DMS79 treated with DMSO at 0.1 percent for 48 hours (cell line): ENCODE measurements at regions not wholly inside any gene's neighbourhood (a gene's known extent, or its start where the extent isn't known, plus 50 kb on each side); places are given as distances from the start of the nearest gene placed in this dataset.
"Not testable (repeated sequence)": the region's sequence is repeated elsewhere in the genome, so short reads cannot be mapped to it uniquely, and the experiment has no call there.

Experiments
- DNase-seq: peaks from one replicate; lab custom pipeline; 2025; lab: John Stamatoyannopoulos, UW

DNA sequence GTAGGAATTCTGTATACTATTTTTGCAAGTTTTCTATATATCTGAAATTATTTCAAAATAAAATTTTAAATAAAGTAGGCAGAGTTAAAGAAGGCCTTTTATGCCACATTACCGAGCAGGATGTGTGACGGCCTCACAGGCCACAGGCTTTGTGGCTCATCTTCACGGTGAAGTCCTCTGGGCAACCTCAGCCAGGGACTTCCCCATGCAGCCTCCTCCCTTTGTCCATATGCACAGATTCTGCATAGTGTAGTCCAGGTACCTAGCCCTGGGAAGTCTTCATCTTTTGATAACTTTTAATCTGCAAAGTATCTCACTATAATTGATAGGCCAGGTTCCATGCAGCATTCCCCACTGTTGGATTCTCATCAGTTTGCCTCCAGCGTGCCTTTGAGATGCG, 62.8 kb downstream of the ARHGAP11B start:
- not testable (repeated sequence) for DNase-seq

DNA sequence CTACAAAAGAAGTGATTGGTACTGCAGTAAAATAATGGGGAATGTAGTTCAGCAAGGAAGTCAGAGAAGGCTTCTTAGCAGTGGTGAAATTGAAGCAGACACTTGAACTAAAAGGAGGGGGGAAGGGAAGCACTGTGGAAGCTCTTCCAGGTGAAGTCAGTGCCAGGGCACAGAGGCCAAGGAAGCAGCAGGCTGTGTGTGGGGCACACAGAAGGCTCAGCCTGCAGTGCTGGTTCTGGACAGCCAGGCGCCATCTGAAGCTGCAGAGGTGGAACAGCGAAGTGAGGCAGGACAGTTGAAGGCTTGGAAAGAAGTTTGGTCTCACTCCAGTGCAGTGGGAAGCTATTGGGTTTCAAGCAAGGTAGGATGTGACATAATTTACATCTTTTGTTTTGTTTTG, 64.2 kb downstream of the ARHGAP11B start:
- not testable (repeated sequence) for DNase-seq

DNA sequence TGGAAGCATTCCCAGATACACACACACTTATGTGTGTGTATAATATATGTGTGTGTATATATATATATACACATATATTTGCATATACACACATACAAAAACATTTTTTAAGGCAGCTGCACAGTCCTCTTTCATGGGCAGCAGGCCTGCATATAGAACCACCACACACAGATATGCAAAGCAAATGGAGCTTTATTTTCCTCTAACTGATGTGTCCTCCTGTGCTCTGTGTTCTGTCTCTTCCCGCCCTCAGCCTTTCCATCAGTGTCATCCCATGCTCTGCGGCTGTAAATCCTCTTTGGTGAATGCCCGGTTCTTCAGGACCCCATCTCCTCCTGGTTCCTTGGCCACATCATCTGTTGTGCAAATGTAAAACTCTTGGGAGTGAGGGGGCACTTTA, 69.9 kb downstream of the ARHGAP11B start:
- DNase-seq = not testable (repeated sequence)

DNA sequence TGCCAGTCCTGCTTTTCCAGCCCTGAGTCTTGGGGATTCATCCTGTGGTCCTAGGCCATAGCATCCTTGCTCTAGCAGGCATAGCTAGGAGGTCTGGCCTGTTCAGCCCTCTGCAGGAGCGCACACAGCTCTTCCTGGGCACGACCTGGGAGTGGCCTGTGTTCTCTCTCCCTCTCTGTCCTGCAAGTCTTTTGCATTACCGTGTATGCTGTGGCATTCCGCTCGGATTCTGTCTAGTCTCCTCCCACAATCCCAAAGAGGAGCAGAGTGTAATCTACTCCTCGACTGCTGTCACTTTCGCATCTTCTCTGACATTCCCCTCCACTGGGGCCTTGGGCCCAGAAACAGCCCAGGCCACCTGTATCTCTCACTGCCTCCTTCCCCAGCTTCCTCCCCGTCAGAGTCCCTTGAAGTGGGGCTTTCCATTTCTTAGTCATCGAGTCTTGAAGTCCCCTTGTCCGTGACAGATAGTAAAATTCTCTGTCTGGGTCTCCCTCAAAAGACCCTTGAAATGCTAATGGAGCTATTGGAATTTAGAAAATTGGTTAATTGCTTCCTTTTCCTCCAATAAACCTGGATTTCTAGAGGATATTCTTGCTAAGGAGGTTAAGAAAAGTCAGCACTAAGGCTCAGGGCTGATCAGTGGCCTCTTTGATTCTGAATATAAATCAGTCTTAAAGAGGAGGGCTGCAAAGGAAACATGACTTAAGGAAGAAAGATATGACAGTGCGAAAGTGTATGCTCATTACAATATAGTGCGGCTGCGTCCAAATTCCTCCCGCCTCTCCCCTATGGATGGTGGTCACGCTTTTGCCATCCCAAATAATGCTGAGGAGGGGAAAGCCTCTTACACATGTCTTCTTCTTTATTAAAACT, 70.7 kb downstream of the ARHGAP11B start:
- not testable (repeated sequence) for DNase-seq

DNA sequence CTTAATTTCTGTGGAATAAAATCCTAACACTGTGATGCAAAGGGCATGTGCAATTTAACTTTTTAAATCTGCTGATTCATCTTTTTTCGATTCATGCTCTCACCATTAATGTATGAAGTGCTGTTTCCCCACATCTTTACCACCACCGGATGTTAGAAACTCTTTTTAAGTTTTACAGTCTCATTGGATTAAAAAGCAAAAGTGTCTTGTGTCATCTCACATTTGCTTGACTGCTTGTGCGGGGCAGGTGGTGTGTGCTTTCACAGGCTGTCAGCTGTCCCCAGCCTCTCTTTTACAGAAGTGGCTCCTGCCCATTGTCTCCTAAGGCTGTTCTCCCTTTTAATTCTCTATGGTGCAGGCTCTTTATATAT, 71.4 kb downstream of the ARHGAP11B start:
- not testable (repeated sequence) for DNase-seq

DNA sequence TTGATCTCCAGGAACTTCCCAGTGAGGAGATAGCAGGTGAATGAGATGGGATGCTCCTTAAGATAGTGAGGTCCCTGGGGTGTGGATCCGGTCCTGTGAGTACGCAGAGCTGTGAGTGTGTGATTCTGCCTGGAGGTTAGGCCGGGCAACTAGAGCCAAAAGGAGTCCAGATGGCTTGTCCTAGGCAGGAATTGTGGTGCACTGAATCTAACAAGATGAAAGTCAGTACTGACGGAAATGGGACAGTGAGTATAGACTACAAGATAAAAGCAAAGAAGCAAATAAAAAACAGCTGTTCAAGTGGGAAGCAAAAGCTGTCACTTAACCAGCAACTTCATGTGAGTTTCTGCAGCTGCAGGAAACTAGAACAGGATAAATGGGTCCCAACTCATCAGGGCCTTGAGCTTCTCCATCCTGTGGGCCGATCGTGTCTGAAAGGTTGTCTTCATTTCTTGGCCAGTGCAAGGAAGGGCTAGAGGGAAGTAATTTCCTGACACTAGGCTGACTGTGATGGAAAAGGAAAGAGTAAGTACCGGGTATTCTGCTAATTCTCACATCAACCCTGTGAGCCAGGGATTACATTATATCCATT, 74.2 kb downstream of the ARHGAP11B start:
- not testable (repeated sequence) for DNase-seq

DNA sequence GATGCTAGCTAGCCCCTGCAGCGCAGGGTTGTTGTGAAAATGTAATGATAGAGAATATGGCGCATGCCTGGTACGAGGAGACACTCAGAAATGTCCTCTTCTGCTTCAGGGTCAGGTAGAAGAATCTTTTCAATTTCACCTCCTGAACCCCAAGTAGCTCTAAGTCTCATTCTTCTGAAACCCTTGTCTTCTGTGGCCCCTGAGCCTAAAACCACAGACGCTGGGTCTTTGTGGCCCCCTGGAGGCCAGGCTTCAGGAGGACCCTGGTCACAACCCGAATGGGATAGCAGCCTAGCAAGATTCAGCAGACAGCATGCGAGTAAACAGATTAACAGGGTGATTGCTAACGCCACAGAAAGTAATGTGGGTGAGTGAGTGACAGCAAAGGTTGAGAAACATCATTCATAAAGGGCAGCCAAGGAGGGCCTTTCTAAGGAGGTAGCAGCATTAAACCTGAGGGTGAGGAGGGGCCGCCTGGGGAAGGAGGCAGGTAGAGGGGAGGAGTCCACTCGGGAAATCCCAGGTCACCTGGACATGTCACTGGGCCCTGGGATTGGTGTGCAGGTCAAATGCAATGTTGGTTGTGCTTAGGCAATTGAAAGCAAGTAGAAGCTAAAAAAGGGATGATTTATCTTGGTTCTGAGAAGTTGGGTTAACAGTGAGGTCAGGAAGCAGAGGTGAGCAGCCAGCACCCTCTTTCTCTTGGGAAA, 82.2 kb downstream of the ARHGAP11B start:
- not testable (repeated sequence) for DNase-seq

DNA sequence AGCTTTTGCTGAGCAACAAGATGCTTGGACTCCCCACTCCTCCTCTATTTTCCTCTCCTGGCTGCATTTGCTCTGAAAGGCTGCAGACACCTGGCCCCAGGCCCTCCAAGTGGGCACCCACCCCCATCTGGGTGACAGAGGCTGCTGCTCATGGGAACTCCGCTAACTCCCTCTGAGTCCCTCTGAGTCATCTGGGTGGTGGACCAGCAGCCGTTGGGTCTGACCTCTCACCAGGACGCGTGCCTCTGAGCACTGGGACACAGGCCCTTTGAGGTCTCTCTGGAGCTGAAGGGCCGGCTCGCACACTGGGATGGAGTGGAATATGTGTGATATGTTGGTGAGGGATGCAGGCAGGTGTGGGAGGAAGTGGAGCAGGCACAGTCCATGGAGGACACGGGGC, 82.9 kb downstream of the ARHGAP11B start:
- DNase-seq = not testable (repeated sequence)

DNA sequence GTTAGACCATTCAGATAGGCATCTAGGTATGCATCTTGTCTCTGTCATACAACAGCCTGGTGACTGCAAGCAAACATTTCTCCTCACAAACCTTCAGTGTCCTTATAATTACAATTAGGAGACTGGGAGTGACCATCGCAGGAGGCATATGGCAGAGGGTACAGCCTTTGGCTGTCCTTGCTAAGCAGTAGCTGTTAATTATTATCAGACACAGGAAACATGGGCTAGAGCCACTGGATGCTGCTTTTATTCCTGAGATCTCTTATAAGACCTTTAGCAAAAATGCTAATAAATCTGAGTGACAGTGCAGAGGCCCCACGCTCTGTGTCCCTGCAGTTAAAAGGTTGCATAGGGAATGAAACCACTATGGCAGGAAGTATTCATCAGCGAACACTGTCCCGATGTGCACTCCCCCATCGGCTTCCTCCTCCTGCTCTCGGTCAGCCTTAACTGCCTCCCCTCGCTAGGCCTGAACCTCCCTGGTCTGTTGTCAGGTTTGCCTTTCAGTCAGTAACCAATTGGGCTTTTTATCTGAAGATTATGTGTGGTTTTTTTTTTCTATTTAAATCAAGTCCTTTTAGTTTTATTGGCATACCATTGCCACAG, 92.2 kb downstream of the ARHGAP11B start:
- not testable (repeated sequence) for DNase-seq

DNA sequence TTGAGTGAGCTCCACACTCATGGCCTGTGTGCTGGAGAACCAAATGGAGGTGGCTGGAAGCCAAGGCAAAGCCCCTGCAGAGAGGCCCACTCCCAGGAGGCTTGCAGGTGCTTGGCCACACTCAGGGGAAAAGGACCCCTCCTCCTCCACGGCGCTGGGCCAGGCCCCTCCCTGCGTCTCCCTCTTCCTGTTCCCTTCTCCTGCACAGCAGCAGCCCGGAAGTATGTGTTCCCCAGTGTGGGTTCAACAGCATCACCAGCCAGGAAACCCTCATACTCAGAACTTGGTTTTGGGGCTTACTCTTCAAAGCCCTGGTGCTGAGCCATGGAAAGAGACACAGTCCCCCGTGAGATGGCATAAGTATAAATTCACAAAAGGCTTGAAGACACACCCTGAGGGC, 93.4 kb downstream of the ARHGAP11B start:
- not testable (repeated sequence) for DNase-seq

DNA sequence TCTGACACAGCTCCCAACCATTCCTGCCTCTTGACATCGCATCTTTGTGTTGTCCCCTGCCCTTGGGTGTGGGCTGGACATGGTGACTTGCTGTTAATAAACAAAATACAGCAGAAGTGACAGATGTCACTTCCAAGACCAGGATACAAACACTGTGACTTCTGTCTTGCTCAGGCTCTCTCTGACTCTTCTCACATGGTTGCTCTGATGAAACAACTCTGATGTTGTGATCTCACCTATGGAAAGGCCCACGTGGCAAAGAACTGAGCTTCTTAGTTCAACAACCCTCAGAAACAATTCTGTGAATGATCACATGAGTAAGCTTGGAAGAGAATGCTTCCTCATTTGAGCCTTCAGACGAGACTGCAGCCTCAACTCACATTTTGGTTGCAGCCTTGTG, 94.9 kb downstream of the ARHGAP11B start:
- not testable (repeated sequence) for DNase-seq

DNA sequence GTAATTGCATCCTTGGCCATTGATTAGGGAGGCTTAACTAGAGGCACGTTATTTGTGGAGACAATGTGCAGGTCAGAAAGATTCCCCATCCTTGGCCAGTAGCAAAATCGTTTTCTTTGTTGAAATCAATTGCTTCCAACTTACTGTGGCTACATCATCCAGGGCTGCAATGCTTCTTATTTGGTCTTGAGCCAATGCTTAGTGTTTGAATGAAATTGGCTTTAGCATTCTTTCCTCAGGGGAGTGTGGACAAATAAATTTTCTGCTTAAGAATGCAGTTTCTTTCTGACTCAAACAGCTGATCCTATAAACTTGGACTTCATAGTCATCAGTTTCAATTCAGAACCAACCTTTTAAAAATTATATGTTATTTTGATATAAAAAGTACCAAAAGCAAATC, 95.6 kb downstream of the ARHGAP11B start:
- DNase-seq = not testable (repeated sequence)

DNA sequence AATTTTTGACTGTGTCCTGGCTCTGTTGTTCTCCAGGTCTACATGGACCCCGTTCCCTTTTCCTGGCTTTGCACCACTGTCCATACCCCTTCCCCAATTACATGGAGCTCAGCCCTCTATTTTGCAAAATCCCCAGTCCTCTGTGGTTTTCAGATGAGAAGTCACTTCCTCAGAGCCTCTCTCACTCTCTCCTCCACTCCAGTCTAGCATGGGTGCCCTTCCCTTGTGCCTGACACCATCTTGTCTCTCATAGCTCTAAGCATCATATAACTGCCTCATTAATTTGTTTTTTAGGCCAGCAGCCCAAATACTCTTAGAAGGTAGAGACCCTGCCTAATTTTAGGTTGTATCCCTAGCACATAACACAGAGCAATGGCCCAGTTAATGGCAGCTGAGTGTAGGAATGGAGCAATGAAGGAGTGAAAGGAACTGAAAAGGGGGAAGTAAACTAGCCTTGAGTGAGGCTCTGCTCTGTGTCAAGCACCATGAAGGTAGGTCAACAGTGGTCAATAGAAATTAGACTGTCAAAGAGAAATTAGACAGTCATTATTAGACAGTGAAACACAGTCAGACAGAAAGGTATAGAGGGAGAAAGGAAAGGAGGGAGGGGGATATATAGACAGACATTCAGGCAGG, 97.7 kb downstream of the ARHGAP11B start:
- DNase-seq = not testable (repeated sequence)

DNA sequence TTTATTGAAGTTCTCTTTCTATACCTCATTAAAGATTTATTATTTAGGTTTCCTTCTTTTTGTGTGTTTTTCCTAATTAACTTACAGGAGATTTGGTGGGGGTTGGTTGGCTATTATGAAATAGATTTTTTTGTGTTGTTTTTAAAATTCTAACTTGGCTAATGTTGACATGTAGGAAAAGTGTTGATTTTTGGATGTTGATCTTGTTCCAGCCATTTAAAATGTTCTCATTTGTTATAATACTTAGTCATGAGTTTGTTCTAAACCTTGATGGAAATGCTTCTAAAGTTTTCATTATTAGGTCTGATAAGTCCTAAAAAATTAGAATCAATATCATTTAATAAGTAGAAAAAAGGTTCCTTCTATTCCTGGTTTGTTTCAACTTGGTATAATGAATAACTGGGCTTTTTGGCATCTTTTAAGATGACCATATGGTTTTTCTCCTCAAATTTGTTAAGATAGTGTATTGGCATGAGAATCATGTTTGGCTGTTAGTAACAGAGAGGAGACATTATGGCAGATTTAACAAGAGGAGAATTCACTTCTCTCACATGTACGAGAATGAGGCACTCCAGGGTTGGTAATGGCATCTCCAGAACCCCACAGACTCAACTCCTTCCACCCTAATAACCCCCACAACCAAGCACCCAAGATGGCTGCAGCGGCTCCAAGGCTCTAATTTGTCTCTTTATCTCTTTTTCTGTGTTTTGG, 104.1 kb downstream of the ARHGAP11B start:
- DNase-seq = not testable (repeated sequence)

DNA sequence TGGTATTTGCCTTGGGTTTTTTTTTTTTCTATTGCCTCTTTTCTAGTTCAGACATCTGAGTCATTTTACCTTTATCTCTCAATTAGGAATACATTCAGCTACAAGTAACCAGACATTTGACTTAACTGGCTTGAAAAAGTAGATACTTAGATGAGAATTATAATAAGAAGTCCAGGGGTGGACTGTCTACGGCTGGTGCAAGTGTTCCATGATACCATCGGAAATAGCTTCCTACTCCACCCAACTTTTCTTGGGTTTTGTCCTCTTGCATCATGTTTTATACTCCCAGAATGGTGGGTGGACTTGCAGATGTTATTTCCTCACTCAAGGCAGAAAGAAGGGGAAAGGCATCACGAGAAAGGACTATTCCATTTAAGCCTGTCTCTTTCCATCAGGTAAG, 104.7 kb downstream of the ARHGAP11B start:
- DNase-seq = not testable (repeated sequence)

DNA sequence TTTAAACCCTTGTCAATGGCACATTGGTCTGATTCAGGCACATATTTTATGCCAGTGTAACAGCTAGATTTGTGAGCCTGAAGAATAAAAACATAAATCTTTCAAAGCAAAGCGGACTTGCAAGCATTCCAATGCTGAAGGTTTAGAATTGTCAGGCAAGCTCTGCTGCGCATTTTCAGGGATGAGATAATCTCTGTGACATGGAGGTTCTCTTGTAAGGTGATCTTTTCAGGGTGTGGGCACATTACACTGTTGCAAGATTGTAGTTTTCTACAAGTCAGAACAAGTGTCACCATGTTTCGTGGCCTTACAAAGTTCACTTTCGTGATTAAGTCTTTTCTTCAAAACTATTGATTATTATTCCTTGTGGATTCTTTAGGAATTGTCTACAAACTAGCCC, 106.2 kb downstream of the ARHGAP11B start:
- not testable (repeated sequence) for DNase-seq

DNA sequence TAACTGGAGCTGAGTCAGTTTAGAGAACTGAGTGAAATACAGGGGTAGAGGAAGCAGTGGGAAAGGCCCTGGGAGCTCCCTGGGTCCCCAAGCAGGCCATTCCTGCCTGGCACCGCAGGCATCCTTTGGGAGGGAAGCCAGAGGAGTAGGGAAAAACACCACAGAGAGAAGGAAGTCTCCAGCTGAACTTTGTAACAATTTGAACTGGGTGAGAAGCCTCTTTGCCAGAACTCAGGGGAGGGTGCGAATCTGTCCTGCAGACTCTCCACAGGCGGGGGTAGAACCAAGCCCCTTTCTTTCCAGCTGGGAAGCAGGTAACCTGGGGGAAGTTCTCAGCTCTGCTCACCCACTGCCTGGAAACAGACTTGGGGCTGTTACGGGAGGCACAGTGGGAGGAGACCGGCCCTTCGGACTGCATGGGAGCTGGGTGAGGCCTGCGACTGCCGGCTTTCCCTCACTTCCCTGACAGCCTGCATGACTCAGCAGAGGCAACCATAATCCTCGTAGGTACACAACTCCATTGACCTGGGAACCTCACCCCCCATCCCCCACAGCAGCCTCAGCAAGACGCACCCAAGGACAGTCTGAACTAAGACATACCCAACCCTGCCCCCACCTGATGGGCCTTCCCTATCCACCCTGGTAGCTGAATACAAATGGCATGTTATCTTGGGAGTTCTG, 110.1 kb downstream of the ARHGAP11B start:
- not testable (repeated sequence) for DNase-seq

DNA sequence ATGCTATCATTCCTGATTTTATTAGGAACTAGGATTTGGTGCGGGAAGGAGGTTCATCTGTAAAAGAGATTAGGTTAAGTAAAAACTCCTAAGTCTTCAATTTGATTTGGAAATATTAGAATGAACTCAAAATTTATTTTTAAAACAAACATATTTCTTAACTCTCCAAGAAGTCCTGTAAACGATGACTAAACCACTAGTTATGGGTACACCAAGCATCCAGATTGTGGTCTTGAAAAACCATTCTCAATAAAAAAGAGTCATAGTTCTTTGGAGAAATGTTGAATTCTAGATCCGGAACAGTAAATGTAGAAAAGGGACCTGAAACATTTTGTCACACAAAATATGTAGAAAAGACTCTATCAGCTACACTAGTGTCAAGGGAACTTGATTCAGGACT, 116.9 kb downstream of the ARHGAP11B start:
- not testable (repeated sequence) for DNase-seq

DNA sequence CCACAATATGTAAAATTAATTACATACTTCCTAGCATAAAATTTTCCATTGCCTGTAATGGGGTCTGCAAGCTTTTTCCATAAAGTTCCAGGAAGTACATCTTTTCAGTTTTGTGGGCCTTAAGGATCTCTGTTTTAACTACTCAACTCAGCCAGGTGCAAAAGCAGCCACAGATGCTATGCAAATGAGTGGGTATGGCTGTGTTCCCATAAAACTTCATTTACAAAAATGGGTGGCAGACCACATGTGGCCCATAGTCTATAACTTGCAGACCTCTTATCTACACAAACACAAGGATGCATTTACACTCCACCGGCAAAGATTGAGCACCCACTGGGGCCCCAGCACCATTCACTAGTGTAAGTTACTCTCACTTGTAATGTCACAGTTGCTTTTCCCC, 123.1 kb downstream of the ARHGAP11B start:
- DNase-seq = not testable (repeated sequence)

DNA sequence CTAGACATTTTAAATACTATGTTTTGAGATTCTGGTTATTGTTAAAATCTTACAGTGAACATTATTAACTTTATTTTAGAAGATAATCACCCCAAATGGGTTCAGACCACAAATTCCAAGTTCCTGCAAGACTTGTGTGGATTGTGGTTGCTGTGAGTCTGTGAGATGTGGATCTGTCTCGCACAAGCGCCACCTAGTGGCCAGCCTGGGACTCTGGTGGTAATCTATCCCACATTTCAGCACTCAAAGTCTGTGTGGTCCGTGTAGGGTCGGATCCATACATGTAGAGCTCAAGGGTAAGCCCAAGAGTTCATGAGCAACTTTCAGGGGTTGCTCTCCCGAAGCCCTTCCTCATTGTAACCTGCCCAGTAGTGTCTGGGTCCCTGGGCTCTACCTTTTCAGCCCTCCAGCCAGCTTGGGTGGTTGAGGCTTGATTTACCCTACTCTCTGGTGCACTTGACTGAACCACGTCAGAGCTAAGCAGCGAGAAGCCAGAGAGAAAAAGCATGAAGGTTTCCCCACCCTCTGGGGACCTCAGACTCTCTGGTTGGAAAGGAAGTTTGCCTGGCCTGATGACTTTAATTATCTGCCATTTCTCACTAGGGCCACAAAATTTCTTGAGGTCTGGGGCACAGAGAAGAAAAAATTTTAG, 129.2 kb downstream of the ARHGAP11B start:
- not testable (repeated sequence) for DNase-seq
